Activated T-cell treated with anti-CD3 and anti-CD28 coated beads, Interleukin-2, amount 50 U/mL, for 48 hours (primary cell): ENCODE measurements at regions not wholly inside any gene's neighbourhood (a gene's known extent, or its start where the extent isn't known, plus 50 kb on each side); places are given as distances from the start of the nearest gene placed in this dataset.
A peak's percentile ranks its signal among the peaks of the same experiment; 100 is the strongest.

ENCODE experiments used
- DNase-seq, 2 experiments: peaks; one replicate each; pipeline ENCODE4 v3.0.0-alpha.2; 2020

- DNase-seq: peak in 1 of 2 experiments; percentile 28
Measured at GRCh38 chr14:34211732-34212131, 250.3 kb downstream of the SPTSSA start.

GRCh38 chr14:34208532-34208931, 253.5 kb downstream of the SPTSSA start:
- no peak for DNase-seq

- DNase-seq: no peak
Measured at GRCh38 chr14:34205799-34206198, 254.9 kb upstream of the EGLN3 start.

- DNase-seq: no peak
Measured at GRCh38 chr14:34204774-34205173, 253.9 kb upstream of the EGLN3 start.

- DNase-seq: no peak
Measured at GRCh38 chr14:34203251-34203722, 252.4 kb upstream of the EGLN3 start.

- DNase-seq: no peak
Measured at GRCh38 chr14:34201909-34202637, 251.2 kb upstream of the EGLN3 start.

- peak; percentile 43 to 52 for DNase-seq
Measured at GRCh38 chr14:34199585-34199984, 248.7 kb upstream of the EGLN3 start.

- DNase-seq: no peak
Measured at GRCh38 chr14:34198096-34198495, 247.2 kb upstream of the EGLN3 start.

GRCh38 chr14:34195964-34196363, 245.1 kb upstream of the EGLN3 start:
- DNase-seq: no peak

GRCh38 chr14:34190717-34191116, 239.8 kb upstream of the EGLN3 start:
- no peak for DNase-seq

GRCh38 chr14:34189866-34190265, 239.0 kb upstream of the EGLN3 start:
- no peak for DNase-seq

- DNase-seq: no peak
Measured at GRCh38 chr14:34187519-34188044, 236.7 kb upstream of the EGLN3 start.

- DNase-seq: no peak
Measured at GRCh38 chr14:34187061-34187460, 236.2 kb upstream of the EGLN3 start.

- no peak for DNase-seq
Measured at GRCh38 chr14:34184126-34184525, 233.3 kb upstream of the EGLN3 start.

- no peak for DNase-seq
Measured at GRCh38 chr14:34183478-34183877, 232.6 kb upstream of the EGLN3 start.

GRCh38 chr14:34181338-34181737, 230.5 kb upstream of the EGLN3 start:
- DNase-seq: no peak

GRCh38 chr14:34180869-34181268, 230.0 kb upstream of the EGLN3 start:
- no peak for DNase-seq

- no peak for DNase-seq
Measured at GRCh38 chr14:34180434-34180833, 229.6 kb upstream of the EGLN3 start.

- no peak for DNase-seq
Measured at GRCh38 chr14:34179727-34180126, 228.9 kb upstream of the EGLN3 start.

- DNase-seq: no peak
Measured at GRCh38 chr14:34177466-34177865, 226.6 kb upstream of the EGLN3 start.

GRCh38 chr14:34175574-34175973, 224.7 kb upstream of the EGLN3 start:
- DNase-seq: no peak

- no peak for DNase-seq
Measured at GRCh38 chr14:34174973-34175372, 224.1 kb upstream of the EGLN3 start.

- no peak for DNase-seq
Measured at GRCh38 chr14:34173916-34174315, 223.0 kb upstream of the EGLN3 start.

- DNase-seq: no peak
Measured at GRCh38 chr14:34172550-34173368, 221.9 kb upstream of the EGLN3 start.
